ENCODE measurements at regions not wholly inside any gene's neighbourhood (a gene's known extent, or its start where the extent isn't known, plus 50 kb on each side); places are given as distances from the start of the nearest gene placed in this dataset.
A peak's percentile ranks its signal among the peaks of the same experiment; 100 is the strongest.

DNA sequence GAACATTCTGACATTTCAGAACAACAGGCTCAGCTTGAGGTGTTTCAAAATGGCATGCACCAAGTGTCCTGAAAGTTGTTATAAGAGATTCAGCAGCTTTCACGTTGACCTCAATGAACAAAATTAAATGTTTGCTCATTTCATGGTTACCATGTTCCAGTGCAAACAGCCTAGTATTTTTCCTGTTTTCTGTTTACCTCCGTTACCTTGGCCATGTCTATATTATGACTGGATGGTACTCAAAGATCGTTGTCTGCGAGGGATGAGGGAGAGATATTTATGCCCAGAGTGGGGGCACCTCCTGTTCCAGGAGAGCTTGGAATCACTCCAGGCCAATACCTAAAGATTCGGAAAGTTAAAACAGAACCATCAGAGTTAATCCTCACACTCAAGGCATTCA lies 83.8 kb upstream of the SASH1 start:
- no peak for DNase-seq (ENCODE audit: low read depth)
- no peak overlapping the region for H3K4me3 ChIP-seq (ENCODE audit: low read length)
- TF ChIP-seq, protein P1, sequence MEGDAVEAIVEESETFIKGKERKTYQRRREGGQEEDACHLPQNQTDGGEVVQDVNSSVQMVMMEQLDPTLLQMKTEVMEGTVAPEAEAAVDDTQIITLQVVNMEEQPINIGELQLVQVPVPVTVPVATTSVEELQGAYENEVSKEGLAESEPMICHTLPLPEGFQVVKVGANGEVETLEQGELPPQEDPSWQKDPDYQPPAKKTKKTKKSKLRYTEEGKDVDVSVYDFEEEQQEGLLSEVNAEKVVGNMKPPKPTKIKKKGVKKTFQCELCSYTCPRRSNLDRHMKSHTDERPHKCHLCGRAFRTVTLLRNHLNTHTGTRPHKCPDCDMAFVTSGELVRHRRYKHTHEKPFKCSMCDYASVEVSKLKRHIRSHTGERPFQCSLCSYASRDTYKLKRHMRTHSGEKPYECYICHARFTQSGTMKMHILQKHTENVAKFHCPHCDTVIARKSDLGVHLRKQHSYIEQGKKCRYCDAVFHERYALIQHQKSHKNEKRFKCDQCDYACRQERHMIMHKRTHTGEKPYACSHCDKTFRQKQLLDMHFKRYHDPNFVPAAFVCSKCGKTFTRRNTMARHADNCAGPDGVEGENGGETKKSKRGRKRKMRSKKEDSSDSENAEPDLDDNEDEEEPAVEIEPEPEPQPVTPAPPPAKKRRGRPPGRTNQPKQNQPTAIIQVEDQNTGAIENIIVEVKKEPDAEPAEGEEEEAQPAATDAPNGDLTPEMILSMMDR (IDR thresholded peaks at IDR 0.05; ENCODE audit: insufficient read depth, low read depth, low read length, missing control alignments) = no peak

DNA sequence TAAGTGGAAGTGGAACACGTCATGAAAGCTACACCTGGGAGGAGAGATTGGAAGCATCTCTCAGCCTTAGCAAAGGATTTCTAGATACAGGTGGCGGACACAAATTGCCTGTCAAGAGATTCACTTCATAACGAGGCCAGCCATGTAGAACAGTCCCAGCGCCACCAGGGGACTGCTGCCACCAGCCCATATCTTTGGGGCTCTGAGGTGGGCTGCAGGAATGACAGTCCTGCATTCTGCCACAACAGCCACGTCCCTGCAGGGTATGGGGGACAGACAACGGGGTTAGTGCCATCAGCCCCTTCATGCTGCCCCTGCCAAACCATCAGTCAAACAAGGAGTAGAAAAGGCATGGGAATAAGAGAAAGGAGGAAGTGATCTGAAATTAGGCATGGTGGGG lies 81.2 kb upstream of the SASH1 start:
- TF ChIP-seq, protein P1 (IDR thresholded peaks at IDR 0.05; ENCODE audit: insufficient read depth, low read depth, low read length, missing control alignments) = no peak
- no peak for DNase-seq (ENCODE audit: low read depth)

DNA sequence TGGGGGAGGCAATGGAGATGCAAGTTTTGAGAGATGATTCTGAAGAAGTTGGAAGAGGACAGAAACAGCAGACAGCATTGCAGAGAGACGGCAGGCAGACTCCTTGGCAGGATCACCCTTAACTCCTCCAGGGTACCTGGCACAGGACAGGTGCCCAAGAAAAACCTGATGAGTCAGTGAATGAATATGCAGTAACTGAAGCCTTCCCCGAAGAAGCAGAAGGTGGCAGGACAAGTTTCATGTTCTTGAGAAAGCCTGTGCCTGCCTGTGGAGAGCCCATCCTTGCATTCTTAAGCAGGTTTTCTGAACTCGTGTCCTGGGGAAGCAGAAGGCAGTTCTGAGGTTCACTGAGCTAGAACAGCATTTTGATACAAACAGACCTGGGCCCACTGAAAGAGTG lies 79.6 kb upstream of the SASH1 start:
- peak; percentile 93 for DNase-seq (ENCODE audit: low read depth)
- TF ChIP-seq, protein P1 (IDR thresholded peaks at IDR 0.05; ENCODE audit: insufficient read depth, low read depth, low read length, missing control alignments) = peak; percentile 20
- no peak overlapping the region for H3K4me3 ChIP-seq (ENCODE audit: low read length)

More for the DNA sequence above, 81.2 kb upstream of the SASH1 start:
- H3K4me3 ChIP-seq (ENCODE audit: low read length) = no peak overlapping the region

DNA sequence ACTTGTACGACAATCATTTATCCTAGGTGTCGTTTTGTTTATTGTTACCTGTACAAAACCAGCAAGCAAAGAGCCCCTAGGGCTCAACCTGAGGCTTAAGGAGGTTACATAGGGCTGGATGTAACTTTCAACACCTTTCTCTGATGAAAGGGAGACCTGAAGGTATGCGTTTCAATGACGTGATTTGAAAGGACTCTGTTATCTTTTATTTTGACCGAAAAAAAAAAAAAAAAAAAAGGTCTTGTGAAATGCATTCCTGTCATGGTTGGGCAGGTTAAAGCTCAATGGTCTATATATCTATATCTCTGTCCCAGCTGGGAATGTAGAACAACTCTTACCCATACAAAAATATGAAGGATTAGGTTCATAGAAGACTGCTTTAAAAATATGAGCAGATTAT lies 78.7 kb upstream of the SASH1 start:
- no peak for DNase-seq (ENCODE audit: low read depth)
- H3K4me3 ChIP-seq (ENCODE audit: low read length) = no peak overlapping the region
- TF ChIP-seq, protein P1 (IDR thresholded peaks at IDR 0.05; ENCODE audit: insufficient read depth, low read depth, low read length, missing control alignments) = no peak

DNA sequence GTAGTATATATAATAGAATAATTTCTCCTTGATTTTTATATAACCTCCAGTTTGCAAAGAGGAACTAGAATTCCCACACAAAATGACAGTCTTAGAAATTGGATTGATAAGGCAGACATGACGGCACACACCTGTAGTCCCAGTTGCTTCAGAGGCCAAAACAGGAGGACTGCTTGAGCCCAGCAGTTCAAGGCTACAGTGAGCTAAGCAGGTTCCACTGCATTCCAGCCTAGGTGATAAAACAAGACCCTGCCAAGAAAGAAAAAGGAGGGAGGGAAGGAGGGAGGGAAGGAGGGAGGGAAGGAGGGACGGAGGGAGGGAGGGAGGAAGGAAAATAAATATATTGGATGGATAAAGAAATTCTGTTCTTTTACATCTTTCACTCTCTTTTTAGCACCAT lies 77.6 kb upstream of the SASH1 start:
- H3K4me3 ChIP-seq (ENCODE audit: low read length) = no peak overlapping the region
- TF ChIP-seq, protein P1 (IDR thresholded peaks at IDR 0.05; ENCODE audit: insufficient read depth, low read depth, low read length, missing control alignments) = no peak
- DNase-seq (ENCODE audit: low read depth) = peak; percentile 58

DNA sequence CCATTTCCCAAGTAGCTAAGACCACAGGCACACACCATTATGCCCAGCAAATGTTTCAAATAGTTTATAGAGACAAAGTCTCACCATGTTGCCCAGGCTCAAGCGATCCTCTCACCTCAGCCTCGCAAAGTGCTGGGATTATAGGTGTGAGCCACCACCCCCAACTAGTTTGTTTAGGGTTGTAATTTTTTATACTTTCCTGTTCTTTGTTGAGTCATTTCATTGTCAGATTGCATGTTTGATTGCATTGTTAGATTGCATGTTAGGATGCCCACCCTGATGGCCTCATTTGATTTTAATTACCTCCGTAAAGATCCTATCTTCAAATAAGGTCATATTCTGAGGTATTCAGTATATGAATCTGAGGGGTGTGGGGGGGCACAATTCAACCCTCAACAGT lies 73.3 kb upstream of the SASH1 start:
- TF ChIP-seq, protein P1 (IDR thresholded peaks at IDR 0.05; ENCODE audit: insufficient read depth, low read depth, low read length, missing control alignments) = no peak
- no peak overlapping the region for H3K4me3 ChIP-seq (ENCODE audit: low read length)
- DNase-seq (ENCODE audit: low read depth) = no peak

DNA sequence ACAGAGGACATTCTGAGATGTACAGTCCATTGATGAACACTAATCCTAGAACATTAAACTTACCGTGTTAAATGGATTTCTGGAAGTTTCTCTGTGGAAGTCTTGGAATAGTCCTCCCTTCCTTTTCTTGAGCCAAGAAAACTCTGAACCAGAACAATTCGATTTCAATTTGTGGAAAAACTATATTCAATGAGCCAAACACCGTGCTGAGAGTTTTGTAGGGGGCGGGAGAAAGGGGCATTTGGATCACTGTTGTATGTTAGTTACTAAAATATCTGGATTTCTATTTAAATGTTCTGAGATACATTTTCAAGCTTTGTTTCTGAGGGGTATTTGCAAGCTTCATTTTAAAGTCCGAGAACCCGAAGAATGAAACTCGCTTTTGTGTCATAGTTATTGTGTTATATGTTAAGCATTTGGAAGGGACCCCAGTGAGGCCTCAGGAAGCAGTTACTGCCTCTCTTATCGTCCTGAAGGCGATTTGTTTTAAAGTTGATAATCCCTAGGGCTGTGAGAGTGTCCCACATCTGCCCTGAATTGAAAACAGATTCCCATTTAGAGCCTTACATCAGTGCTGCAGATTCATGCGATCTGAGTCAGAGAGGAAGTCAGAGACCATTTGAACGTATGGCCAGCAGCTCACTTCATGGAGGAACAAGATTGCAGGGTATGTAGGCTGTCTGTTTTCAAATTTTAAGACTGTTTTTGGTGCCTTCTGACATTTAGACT lies 70.8 kb upstream of the SASH1 start:
- peak; percentile 58 for DNase-seq (ENCODE audit: low read depth)
- TF ChIP-seq, protein P1 (IDR thresholded peaks at IDR 0.05; ENCODE audit: insufficient read depth, low read depth, low read length, missing control alignments) = no peak
- H3K4me3 ChIP-seq (ENCODE audit: low read length) = no peak overlapping the region
